Glutamatergic neuron (in vitro differentiated cells): ENCODE measurements at regions not wholly inside any gene's neighbourhood (a gene's known extent, or its start where the extent isn't known, plus 50 kb on each side); places are given as distances from the start of the nearest gene placed in this dataset.

Source experiments
- DNase-seq: peaks from one replicate; pipeline ENCODE4 v3.0.0; 2022
- H3K27ac Mint-ChIP-seq: one replicate; pipeline ENCODE4 v1.8.0; 2020; ENCODE audit warnings: mild to moderate bottlenecking, mixed read lengths, inconsistent platforms; ENCODE audit not compliant: unreplicated experiment
- H3K27me3 Mint-ChIP-seq: one replicate; pipeline ENCODE4 v1.8.0; 2020; ENCODE audit warnings: mild to moderate bottlenecking, moderate library complexity, mixed read lengths, inconsistent platforms; ENCODE audit not compliant: unreplicated experiment
- H3K36me3 Mint-ChIP-seq: one replicate; pipeline ENCODE4 v1.8.0; 2020; ENCODE audit warnings: mild to moderate bottlenecking, mixed read lengths, inconsistent platforms; ENCODE audit not compliant: unreplicated experiment
- H3K4me1 Mint-ChIP-seq: one replicate; pipeline ENCODE4 v1.8.0; 2020; ENCODE audit warnings: mild to moderate bottlenecking, low read depth, mixed read lengths, inconsistent platforms; ENCODE audit not compliant: unreplicated experiment
- H3K4me3 Mint-ChIP-seq: one replicate; pipeline ENCODE4 v1.8.0; 2020; ENCODE audit warnings: mild to moderate bottlenecking, mixed read lengths, inconsistent platforms; ENCODE audit not compliant: unreplicated experiment
- H3K9me3 Mint-ChIP-seq: one replicate; pipeline ENCODE4 v1.8.0; 2020; ENCODE audit warnings: mild to moderate bottlenecking, moderate library complexity, mixed read lengths, inconsistent platforms; ENCODE audit not compliant: unreplicated experiment
- CTCF ChIP-seq: fragments of 200-600 bp; sonication (generic); IDR thresholded peaks from one replicate; pipeline ENCODE4 v1.5.0; 2021; ENCODE audit not compliant: partially characterized antibody, unreplicated experiment

GRCh38 chr3:167116120-167116922, 263.8 kb downstream of the ZBBX start:
- H3K27ac Mint-ChIP-seq = no peak overlapping the region
- no peaks in the 10 kb centered on the region for H3K36me3 Mint-ChIP-seq
- no peak for DNase-seq
- no peak for TF ChIP-seq CTCF
- no peaks in the 10 kb centered on the region for H3K27me3 Mint-ChIP-seq
- H3K4me1 Mint-ChIP-seq = no peaks in the 10 kb centered on the region
- H3K4me3 Mint-ChIP-seq = no peak overlapping the region
- H3K9me3 Mint-ChIP-seq = peaks cover 3% of the 10 kb centered on the region

- H3K9me3 Mint-ChIP-seq = peaks cover 3% of the 10 kb centered on the region
- no peaks in the 10 kb centered on the region for H3K27me3 Mint-ChIP-seq
- no peaks in the 10 kb centered on the region for H3K4me1 Mint-ChIP-seq
- H3K36me3 Mint-ChIP-seq = no peaks in the 10 kb centered on the region
- TF ChIP-seq CTCF = no peak
- H3K4me3 Mint-ChIP-seq = no peak overlapping the region
- DNase-seq = no peak
- H3K27ac Mint-ChIP-seq = no peak overlapping the region
Observed at GRCh38 chr3:167115331-167115934, 264.7 kb downstream of the ZBBX start.

GRCh38 chr3:167114619-167115018, 265.5 kb downstream of the ZBBX start:
- H3K4me1 Mint-ChIP-seq = no peaks in the 10 kb centered on the region

GRCh38 chr3:167113035-167113830, 266.9 kb downstream of the ZBBX start:
- H3K9me3 Mint-ChIP-seq = peaks cover 3% of the 10 kb centered on the region
- no peaks in the 10 kb centered on the region for H3K36me3 Mint-ChIP-seq
- no peak overlapping the region for H3K27ac Mint-ChIP-seq
- H3K4me3 Mint-ChIP-seq = no peak overlapping the region
- TF ChIP-seq CTCF = no peak
- DNase-seq = no peak
- no peaks in the 10 kb centered on the region for H3K4me1 Mint-ChIP-seq
- no peaks in the 10 kb centered on the region for H3K27me3 Mint-ChIP-seq

More at GRCh38 chr3:167114619-167115018, 265.5 kb downstream of the ZBBX start:
- Mint-ChIP-seq H3K36me3 (no peaks in the 10 kb centered on the region), H3K9me3 (peaks cover 3% of the 10 kb centered on the region), H3K27ac (no peak overlapping the region), H3K27me3 (no peaks in the 10 kb centered on the region), H3K4me3 (no peak overlapping the region)
- DNase-seq = no peak
- no peak for TF ChIP-seq CTCF
